A673 (cell line): ENCODE measurements at regions not wholly inside any gene's neighbourhood (a gene's known extent, or its start where the extent isn't known, plus 50 kb on each side); places are given as distances from the start of the nearest gene placed in this dataset.

Source experiments
- BruUV-seq: library from RNA; stranded (reverse); fragments of 400-500 nt; replicated peaks from 2 replicates; lab custom pipeline; 2021; lab: Mats Ljungman, UMichigan
- CTCF ChIA-PET: fragments of 300-600 bp; sonication (Branson Sonifier 250); formaldehyde crosslinking; loops from one replicate; lab custom pipeline; 2022; ENCODE audit warnings: antibody characterized with exemption; lab: Charles Lee
- POLR2A ChIA-PET: fragments of 300-600 bp; sonication (Branson Sonifier 250); formaldehyde crosslinking; loops from one replicate; lab custom pipeline; 2022; ENCODE audit warnings: antibody characterized with exemption; ENCODE audit not compliant: low non-redundant PET; lab: Charles Lee
- DNase-seq: peaks from one replicate; pipeline ENCODE4 v3.0.0-alpha.2; 2015; ENCODE audit warnings: low spot score
- H3K27ac ChIP-seq: fragments of 200-600 bp; sonication (generic); 2 replicates; pipeline ENCODE4 v1.5.1; 2016; ENCODE audit warnings: mixed run types, low read depth, mild to moderate bottlenecking, mixed read lengths, antibody characterized with exemption, low read length; ENCODE audit not compliant: poor library complexity, severe bottlenecking
- H3K27me3 ChIP-seq: fragments of 200-600 bp; sonication (generic); replicated peaks from 2 replicates; pipeline ENCODE4 v1.6.1; 2017; ENCODE audit warnings: mixed run types, low read depth, mild to moderate bottlenecking, mixed read lengths, antibody characterized with exemption, low read length; ENCODE audit not compliant: insufficient read depth, poor library complexity
- H3K36me3 ChIP-seq: fragments of 200-600 bp; sonication (generic); 2 replicates; pipeline ENCODE4 v1.6.1; 2016; ENCODE audit warnings: mixed run types, mild to moderate bottlenecking, mixed read lengths, antibody characterized with exemption, low read length; ENCODE audit not compliant: insufficient read depth, poor library complexity, severe bottlenecking
- H3K4me1 ChIP-seq: fragments of 200-600 bp; sonication (generic); 2 replicates; pipeline ENCODE4 v1.6.1; 2017; ENCODE audit warnings: mixed run types, mild to moderate bottlenecking, mixed read lengths, antibody characterized with exemption, low read length; ENCODE audit not compliant: insufficient read depth, poor library complexity, severe bottlenecking
- H3K4me3 ChIP-seq: fragments of 200-600 bp; sonication (generic); 2 replicates; pipeline ENCODE4 v1.5.1; 2016; ENCODE audit warnings: low read depth, mixed run types, mild to moderate bottlenecking, mixed read lengths, low read length; ENCODE audit not compliant: poor library complexity, severe bottlenecking
- H3K9me3 ChIP-seq: fragments of 200-600 bp; sonication (generic); 2 replicates; pipeline ENCODE4 v1.6.1; 2016; ENCODE audit warnings: mixed run types, low read depth, mild to moderate bottlenecking, mixed read lengths, antibody characterized with exemption, low read length; ENCODE audit not compliant: poor library complexity, severe bottlenecking
- EZH2 ChIP-seq: fragments of 200-600 bp; sonication (generic); IDR thresholded peaks from 2 replicates; pipeline ENCODE4 v1.6.1; 2017; ENCODE audit warnings: borderline replicate concordance, low read depth, mild to moderate bottlenecking, mixed read lengths, antibody characterized with exemption, low read length; ENCODE audit not compliant: poor library complexity, severe bottlenecking
- intact Hi-C: fragments of 100-400 bp; cut with micrococcal nuclease; formaldehyde crosslinking; loops from one replicate; pipeline ENCODE4 v1.10.0; 2022; ENCODE audit not compliant: unreplicated experiment
- TF ChIP-seq, protein P1 (sequence below): fragments of 300-800, 200-600 bp; sonication (generic); conservative IDR thresholded peaks from 2 replicates; pipeline ENCODE4 v1.5.1; 2017; ENCODE audit warnings: low read depth, mild to moderate bottlenecking, antibody characterized with exemption, low read length, moderate library complexity, mixed read lengths

GRCh38 chr10:107924458-107924857 is 760.0 kb upstream of the SORCS1 start:
- Histone ChIP-seq H3K27me3 (no peaks in the 10 kb centered on the region), H3K4me3 (no peak overlapping the region), H3K36me3 (no peaks in the 10 kb centered on the region), H3K9me3 (no peaks in the 10 kb centered on the region), H3K4me1 (no peaks in the 10 kb centered on the region), H3K27ac (no peak overlapping the region)
- intact Hi-C loops, result no loop called here
- DNase-seq, result no peak
- no TSS peak for BruUV-seq
- POLR2A ChIA-PET, result no interaction called here
- CTCF ChIA-PET, result no interaction called here
- no peak for TF ChIP-seq EZH2
- TF ChIP-seq, protein P1, sequence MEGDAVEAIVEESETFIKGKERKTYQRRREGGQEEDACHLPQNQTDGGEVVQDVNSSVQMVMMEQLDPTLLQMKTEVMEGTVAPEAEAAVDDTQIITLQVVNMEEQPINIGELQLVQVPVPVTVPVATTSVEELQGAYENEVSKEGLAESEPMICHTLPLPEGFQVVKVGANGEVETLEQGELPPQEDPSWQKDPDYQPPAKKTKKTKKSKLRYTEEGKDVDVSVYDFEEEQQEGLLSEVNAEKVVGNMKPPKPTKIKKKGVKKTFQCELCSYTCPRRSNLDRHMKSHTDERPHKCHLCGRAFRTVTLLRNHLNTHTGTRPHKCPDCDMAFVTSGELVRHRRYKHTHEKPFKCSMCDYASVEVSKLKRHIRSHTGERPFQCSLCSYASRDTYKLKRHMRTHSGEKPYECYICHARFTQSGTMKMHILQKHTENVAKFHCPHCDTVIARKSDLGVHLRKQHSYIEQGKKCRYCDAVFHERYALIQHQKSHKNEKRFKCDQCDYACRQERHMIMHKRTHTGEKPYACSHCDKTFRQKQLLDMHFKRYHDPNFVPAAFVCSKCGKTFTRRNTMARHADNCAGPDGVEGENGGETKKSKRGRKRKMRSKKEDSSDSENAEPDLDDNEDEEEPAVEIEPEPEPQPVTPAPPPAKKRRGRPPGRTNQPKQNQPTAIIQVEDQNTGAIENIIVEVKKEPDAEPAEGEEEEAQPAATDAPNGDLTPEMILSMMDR, result no peak

GRCh38 chr10:107919626-107920235 is 755.2 kb upstream of the SORCS1 start:
- no peak overlapping the region for H3K27ac ChIP-seq
- no TSS peak for BruUV-seq
- H3K4me3 ChIP-seq, result no peak overlapping the region
- no peak for TF ChIP-seq EZH2
- TF ChIP-seq, protein P1, result no peak
- intact Hi-C loops, result no loop called here
- DNase-seq, result no peak
- H3K9me3 ChIP-seq, result no peaks in the 10 kb centered on the region
- POLR2A ChIA-PET, result no interaction called here
- no peaks in the 10 kb centered on the region for H3K4me1 ChIP-seq
- CTCF ChIA-PET, result no interaction called here
- no peaks in the 10 kb centered on the region for H3K36me3 ChIP-seq
- H3K27me3 ChIP-seq, result peaks cover 25% of the 10 kb centered on the region

- Histone ChIP-seq H3K9me3 (no peaks in the 10 kb centered on the region), H3K27ac (no peak overlapping the region), H3K36me3 (no peaks in the 10 kb centered on the region), H3K27me3 (peaks cover 41% of the 10 kb centered on the region), H3K4me1 (no peaks in the 10 kb centered on the region), H3K4me3 (no peak overlapping the region)
- TF ChIP-seq EZH2, result no peak
- TF ChIP-seq, protein P1, result no peak
- intact Hi-C loops, result no loop called here
- DNase-seq, result no peak
- POLR2A ChIA-PET, result no interaction called here
- CTCF ChIA-PET, result no interaction called here
- no TSS peak for BruUV-seq
These were observed 753.7 kb upstream of the SORCS1 start for GRCh38 chr10:107918171-107918570.
